ENCODE measurements at regions not wholly inside any gene's neighbourhood (a gene's known extent, or its start where the extent isn't known, plus 50 kb on each side); places are given as distances from the start of the nearest gene placed in this dataset.
A peak's percentile ranks its signal among the peaks of the same experiment; 100 is the strongest.

- DNase-seq (ENCODE audit: low read depth in 2 of 2) = no peak
Measured at GRCh38 chr10:113357681-113358300, 195.1 kb upstream of the HABP2 start.

GRCh38 chr10:113359655-113360054 lies 193.2 kb upstream of the HABP2 start:
- no peak for DNase-seq (ENCODE audit: low read depth in 2 of 2)

- DNase-seq (ENCODE audit: low read depth in 2 of 2) = no peak
Measured at GRCh38 chr10:113360870-113361269, 192.0 kb upstream of the HABP2 start.

- no peak for DNase-seq (ENCODE audit: low read depth in 2 of 2)
Measured at GRCh38 chr10:113362645-113363091, 190.2 kb upstream of the HABP2 start.

GRCh38 chr10:113364227-113364626 lies 188.6 kb upstream of the HABP2 start:
- no peak for DNase-seq (ENCODE audit: low read depth in 2 of 2)

GRCh38 chr10:113368666-113369364 lies 184.0 kb upstream of the HABP2 start:
- DNase-seq (ENCODE audit: low read depth in 2 of 2) = no peak

- DNase-seq (ENCODE audit: low read depth in 2 of 2) = no peak
Measured at GRCh38 chr10:113369365-113369694, 183.5 kb upstream of the HABP2 start.

GRCh38 chr10:113376428-113376827 lies 176.4 kb upstream of the HABP2 start:
- no peak for DNase-seq (ENCODE audit: low read depth in 2 of 2)

GRCh38 chr10:113379091-113379490 lies 173.8 kb upstream of the HABP2 start:
- DNase-seq (ENCODE audit: low read depth in 2 of 2) = no peak

- DNase-seq (ENCODE audit: low read depth in 2 of 2) = no peak
Measured at GRCh38 chr10:113381416-113381815, 171.4 kb upstream of the HABP2 start.

- peak; percentile 35 to 92 for DNase-seq (ENCODE audit: low read depth in 2 of 2)
Measured at GRCh38 chr10:113381981-113382509, 170.8 kb upstream of the HABP2 start.

- DNase-seq (ENCODE audit: low read depth in 2 of 2) = peak in 1 of 2 donors; percentile 8
Measured at GRCh38 chr10:113382691-113383090, 170.2 kb upstream of the HABP2 start.

- DNase-seq (ENCODE audit: low read depth in 2 of 2) = no peak
Measured at GRCh38 chr10:113384181-113384580, 168.7 kb upstream of the HABP2 start.

GRCh38 chr10:113385021-113385999 lies 167.5 kb upstream of the HABP2 start:
- DNase-seq (ENCODE audit: low read depth in 2 of 2) = peak; percentile 87 to 92

- DNase-seq (ENCODE audit: low read depth in 2 of 2) = peak; percentile 11 to 68
Measured at GRCh38 chr10:113386005-113386404, 166.8 kb upstream of the HABP2 start.

GRCh38 chr10:113389969-113390368 lies 162.9 kb upstream of the HABP2 start:
- DNase-seq (ENCODE audit: low read depth in 2 of 2) = no peak

- DNase-seq (ENCODE audit: low read depth in 2 of 2) = no peak
Measured at GRCh38 chr10:113390896-113391295, 162.0 kb upstream of the HABP2 start.

GRCh38 chr10:113397047-113397446 lies 155.8 kb upstream of the HABP2 start:
- no peak for DNase-seq (ENCODE audit: low read depth in 2 of 2)

GRCh38 chr10:113399065-113399464 lies 153.8 kb upstream of the HABP2 start:
- peak in 1 of 2 donors; percentile 51 for DNase-seq (ENCODE audit: low read depth in 2 of 2)

GRCh38 chr10:113402602-113403001 lies 150.3 kb upstream of the HABP2 start:
- DNase-seq (ENCODE audit: low read depth in 2 of 2) = no peak

GRCh38 chr10:113407218-113407617 lies 145.6 kb upstream of the HABP2 start:
- no peak for DNase-seq (ENCODE audit: low read depth in 2 of 2)

GRCh38 chr10:113409175-113409574 lies 143.7 kb upstream of the HABP2 start:
- no peak for DNase-seq (ENCODE audit: low read depth in 2 of 2)
